HepG2 (cell line): ENCODE measurements at regions not wholly inside any gene's neighbourhood (a gene's known extent, or its start where the extent isn't known, plus 50 kb on each side); places are given as distances from the start of the nearest gene placed in this dataset.

ENCODE experiments used
- CEBPB ChIP-seq: IDR thresholded peaks from 2 replicates; pipeline ENCODE4 v1.6.1; 2011; ENCODE audit warnings: low read depth, low read length, improper control_type of control experiment, borderline replicate concordance
- ELF4 ChIP-seq: sonication (generic); formaldehyde crosslinking; IDR thresholded peaks from 2 replicates; pipeline ENCODE4 v1.5.0; 2020; ENCODE audit warnings: missing genetic modification reagents, mild to moderate bottlenecking, moderate library complexity, borderline replicate concordance
- KDM5A ChIP-seq: fragments of 200-600 bp; sonication (generic); IDR thresholded peaks from 2 replicates; pipeline ENCODE4 v1.7.0; 2018; ENCODE audit warnings: antibody characterized with exemption, mild to moderate bottlenecking, low read length, borderline replicate concordance
- POLR2A ChIP-seq, 2 experiments: IDR thresholded peaks; 2 replicates each; pipeline ENCODE4 v1.6.1; 2011; ENCODE audit warnings: low read depth in 2 of 2, low read length in 2 of 2, mild to moderate bottlenecking in 1 of 2, moderate library complexity in 1 of 2; ENCODE audit not compliant: insufficient read depth in 1 of 2
- SIN3B ChIP-seq: fragments of 150-350 bp; IDR thresholded peaks from 2 replicates; pipeline ENCODE4 v1.6.1; 2014; ENCODE audit warnings: low read length
- SMAD3 ChIP-seq: sonication (generic); formaldehyde crosslinking; IDR thresholded peaks from 2 replicates; pipeline ENCODE4 v1.4.0; 2020; ENCODE audit warnings: missing genetic modification reagents
- TF ChIP-seq, protein P1 (sequence below): sonication (generic); formaldehyde crosslinking; IDR thresholded peaks from 2 replicates; pipeline ENCODE4 v1.5.0; 2020; ENCODE audit warnings: mild to moderate bottlenecking, missing genetic modification reagents, moderate library complexity
- TF ChIP-seq, protein P2 (sequence below): IDR thresholded peaks from 2 replicates; pipeline ENCODE4 v1.6.1; 2012; ENCODE audit warnings: inconsistent platforms
- TF ChIP-seq, protein P3 (sequence below): sonication (generic); formaldehyde crosslinking; IDR thresholded peaks from 2 replicates; pipeline ENCODE4 v1.5.0; 2020; ENCODE audit warnings: missing genetic modification reagents

DNA sequence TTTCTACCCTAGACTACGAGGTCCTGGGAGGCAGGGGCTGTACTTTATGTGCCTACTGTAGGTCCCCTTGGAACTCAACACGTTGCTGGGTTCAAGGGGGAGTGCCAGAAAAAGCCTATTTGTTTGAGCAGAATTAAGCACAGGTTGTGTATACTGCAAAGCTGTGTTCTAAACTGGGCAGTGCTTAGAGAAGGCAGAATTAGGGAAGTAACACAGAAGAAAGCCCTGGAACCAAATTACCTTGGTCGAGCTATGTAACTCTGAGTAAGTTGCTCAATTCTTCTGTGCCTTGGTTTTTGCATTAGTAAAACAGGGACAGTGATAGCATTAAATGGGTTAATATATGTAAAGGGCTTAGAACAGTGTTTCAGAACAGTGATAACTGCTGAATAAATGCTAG lies 245.0 kb upstream of the SFRP2 start:
- no peak for TF ChIP-seq ELF4
- TF ChIP-seq, protein P1, sequence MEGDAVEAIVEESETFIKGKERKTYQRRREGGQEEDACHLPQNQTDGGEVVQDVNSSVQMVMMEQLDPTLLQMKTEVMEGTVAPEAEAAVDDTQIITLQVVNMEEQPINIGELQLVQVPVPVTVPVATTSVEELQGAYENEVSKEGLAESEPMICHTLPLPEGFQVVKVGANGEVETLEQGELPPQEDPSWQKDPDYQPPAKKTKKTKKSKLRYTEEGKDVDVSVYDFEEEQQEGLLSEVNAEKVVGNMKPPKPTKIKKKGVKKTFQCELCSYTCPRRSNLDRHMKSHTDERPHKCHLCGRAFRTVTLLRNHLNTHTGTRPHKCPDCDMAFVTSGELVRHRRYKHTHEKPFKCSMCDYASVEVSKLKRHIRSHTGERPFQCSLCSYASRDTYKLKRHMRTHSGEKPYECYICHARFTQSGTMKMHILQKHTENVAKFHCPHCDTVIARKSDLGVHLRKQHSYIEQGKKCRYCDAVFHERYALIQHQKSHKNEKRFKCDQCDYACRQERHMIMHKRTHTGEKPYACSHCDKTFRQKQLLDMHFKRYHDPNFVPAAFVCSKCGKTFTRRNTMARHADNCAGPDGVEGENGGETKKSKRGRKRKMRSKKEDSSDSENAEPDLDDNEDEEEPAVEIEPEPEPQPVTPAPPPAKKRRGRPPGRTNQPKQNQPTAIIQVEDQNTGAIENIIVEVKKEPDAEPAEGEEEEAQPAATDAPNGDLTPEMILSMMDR (CRISPR knock-in tag), result no peak
- TF ChIP-seq SIN3B, result no peak
- TF ChIP-seq CEBPB, result no peak
- TF ChIP-seq, protein P2, sequence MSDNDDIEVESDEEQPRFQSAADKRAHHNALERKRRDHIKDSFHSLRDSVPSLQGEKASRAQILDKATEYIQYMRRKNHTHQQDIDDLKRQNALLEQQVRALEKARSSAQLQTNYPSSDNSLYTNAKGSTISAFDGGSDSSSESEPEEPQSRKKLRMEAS, result no peak
- TF ChIP-seq, protein P3, sequence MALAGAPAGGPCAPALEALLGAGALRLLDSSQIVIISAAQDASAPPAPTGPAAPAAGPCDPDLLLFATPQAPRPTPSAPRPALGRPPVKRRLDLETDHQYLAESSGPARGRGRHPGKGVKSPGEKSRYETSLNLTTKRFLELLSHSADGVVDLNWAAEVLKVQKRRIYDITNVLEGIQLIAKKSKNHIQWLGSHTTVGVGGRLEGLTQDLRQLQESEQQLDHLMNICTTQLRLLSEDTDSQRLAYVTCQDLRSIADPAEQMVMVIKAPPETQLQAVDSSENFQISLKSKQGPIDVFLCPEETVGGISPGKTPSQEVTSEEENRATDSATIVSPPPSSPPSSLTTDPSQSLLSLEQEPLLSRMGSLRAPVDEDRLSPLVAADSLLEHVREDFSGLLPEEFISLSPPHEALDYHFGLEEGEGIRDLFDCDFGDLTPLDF, result no peak
- TF ChIP-seq SMAD3 (CRISPR knock-in tag), result no peak
- TF ChIP-seq KDM5A, result no peak
- TF ChIP-seq POLR2A (IDR thresholded peaks at IDR 0.05; ENCODE audit: insufficient read depth in 1 of 2, low read depth in 2 of 2, low read length in 2 of 2), result no peak
